ENCODE measurements at regions not wholly inside any gene's neighbourhood (a gene's known extent, or its start where the extent isn't known, plus 50 kb on each side); places are given as distances from the start of the nearest gene placed in this dataset.
"Not testable (repeated sequence)": the region's sequence is repeated elsewhere in the genome, so short reads cannot be mapped to it uniquely, and the experiment has no call there.

DNA sequence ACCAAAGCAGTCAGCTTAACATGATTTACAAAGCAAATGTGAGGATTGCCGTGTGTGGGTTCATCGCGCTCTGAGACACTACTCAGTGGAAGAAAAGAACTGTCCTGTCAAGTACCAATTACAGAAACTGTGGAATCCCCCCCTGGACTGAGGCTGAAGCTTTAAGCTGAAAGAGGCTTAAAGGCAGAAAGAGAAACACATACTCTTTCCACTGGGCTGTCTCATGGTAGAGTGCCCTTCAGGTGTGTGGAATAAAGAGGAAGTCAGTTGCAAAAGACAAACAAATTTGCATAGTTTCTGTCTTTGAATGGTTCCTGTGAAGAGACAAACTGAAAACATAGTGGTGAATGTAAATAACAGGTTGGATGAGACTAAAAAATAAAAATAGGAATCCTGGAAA, 560.4 kb upstream of the SYNCRIP start:
- no peak for DNase-seq

DNA sequence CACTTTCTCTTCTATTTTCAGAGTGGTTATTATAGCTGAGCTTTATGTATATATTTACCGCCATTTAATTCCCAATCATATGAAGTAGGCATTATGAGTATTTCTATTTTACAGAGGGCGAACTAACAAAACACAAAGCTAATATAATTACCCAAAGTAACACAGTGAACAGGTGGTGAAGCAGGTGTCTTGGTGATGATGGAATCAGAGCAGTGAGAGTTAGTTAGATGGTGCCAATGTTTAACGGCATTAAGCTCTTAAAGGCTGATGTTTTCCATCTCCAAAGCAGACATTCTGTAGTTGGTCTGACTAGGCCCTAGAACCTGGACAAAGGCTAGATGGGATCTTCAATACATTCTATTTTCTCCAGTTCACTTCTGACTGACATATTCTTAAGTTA, 551.1 kb upstream of the SYNCRIP start:
- no peak for DNase-seq

DNA sequence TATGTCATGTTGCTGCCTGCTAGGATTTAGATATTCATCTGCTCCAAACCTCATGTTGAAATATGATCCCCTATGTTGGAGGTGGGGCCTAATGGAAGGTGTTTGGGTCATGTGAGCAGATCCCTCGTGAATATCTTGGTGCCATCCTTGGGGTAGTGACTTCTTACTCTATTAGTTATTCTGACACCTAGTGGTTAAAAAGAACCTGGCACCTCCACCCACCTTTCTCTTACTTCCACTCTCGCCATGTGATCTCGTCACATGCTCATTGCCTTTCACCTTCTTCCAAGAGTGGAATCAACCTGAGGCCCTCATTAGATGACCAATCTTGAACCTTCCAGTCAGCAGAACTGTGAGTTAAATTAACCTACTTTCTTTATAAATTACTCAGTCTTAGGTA, 549.4 kb upstream of the SYNCRIP start:
- peak; percentile 13 for DNase-seq

GRCh38 chr6:86175149-86175548, 532.5 kb upstream of the SYNCRIP start:
- not testable (repeated sequence) for DNase-seq

- no peak for DNase-seq
Observed at GRCh38 chr6:86154852-86155251, 512.2 kb upstream of the SYNCRIP start.

- DNase-seq, result no peak
Observed at GRCh38 chr6:86153521-86153920, 510.8 kb upstream of the SYNCRIP start.

- DNase-seq, result no peak
Observed at GRCh38 chr6:86152546-86152945, 509.9 kb upstream of the SYNCRIP start.

DNA sequence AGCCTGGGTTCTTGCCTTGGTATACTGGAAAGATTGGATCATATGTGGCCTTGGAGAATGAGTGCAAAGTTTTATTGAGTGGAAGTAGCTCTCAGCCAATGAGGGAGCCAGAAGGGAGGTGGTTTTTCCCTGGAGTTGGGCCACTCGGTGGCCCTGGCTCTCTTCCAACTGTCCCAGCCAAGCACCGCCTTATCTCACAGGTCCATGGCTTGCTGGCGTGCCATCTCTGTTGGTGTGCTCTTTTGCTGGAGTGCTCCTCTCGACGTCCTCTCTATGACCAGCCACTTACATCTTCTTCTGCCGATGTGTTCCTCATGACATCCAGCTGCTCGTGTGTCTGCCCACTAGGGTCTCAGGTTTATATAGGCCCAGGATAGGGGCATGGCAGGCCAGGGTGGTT, 505.9 kb upstream of the SYNCRIP start:
- DNase-seq, result no peak

GRCh38 chr6:86147859-86148258, 505.2 kb upstream of the SYNCRIP start:
- DNase-seq, result no peak

DNA sequence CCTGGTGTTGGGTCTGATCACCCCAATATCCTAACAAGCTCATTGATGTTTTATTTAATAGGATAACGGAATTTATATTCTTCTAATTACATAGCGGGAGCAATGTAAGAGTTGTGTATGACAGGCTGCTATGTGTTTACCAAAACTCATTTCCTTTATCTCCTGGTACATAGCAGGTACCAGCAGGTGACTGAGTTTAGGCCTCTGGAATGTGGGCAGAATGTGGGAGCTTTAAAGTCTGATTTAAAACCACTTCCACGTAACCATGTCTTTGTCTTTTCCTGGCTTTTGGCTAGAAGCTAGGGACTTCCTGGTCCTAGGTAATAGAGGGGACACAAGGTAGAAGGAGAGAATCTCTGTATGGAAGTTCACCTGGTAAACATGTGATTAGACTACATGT, 504.6 kb upstream of the SYNCRIP start:
- no peak for DNase-seq

DNA sequence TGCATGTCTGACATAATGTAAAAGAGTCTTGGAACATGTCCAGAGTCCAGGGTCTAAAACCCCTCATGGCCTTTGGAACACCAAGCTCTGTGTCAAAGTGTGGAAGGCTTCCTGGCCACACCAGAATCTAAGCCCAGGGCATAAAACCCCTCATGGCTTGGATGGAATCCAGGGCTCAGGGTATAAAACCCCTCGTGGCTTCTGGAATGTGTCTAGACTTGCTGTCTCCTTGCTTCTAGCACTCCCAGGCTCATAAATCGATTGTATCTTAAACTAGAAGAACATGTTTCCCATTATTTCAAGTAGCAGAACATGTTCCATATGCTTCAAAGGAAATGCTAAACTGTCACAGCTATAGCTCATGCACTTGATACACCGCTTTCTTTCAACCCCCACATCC, 504.1 kb upstream of the SYNCRIP start:
- not testable (repeated sequence) for DNase-seq

DNA sequence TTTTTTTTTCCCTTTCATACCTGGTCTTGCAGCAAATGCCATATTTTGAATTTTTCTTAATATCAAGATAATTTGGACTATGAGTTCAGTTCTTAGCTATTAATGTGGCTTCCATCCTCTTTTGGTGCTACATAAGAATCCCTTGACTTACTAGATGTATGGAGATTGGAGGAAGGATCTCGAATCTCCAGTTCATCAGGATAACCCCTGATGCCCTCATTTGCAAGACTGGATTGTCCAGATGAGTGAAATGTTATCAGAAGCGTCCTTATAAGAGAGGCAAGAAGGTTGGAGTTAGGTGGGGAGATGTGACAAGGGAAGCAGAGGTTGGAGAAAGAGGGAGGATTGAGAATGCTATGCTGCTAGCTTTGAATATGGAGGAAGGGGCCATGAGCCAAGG, 499.6 kb upstream of the SYNCRIP start:
- no peak for DNase-seq

DNA sequence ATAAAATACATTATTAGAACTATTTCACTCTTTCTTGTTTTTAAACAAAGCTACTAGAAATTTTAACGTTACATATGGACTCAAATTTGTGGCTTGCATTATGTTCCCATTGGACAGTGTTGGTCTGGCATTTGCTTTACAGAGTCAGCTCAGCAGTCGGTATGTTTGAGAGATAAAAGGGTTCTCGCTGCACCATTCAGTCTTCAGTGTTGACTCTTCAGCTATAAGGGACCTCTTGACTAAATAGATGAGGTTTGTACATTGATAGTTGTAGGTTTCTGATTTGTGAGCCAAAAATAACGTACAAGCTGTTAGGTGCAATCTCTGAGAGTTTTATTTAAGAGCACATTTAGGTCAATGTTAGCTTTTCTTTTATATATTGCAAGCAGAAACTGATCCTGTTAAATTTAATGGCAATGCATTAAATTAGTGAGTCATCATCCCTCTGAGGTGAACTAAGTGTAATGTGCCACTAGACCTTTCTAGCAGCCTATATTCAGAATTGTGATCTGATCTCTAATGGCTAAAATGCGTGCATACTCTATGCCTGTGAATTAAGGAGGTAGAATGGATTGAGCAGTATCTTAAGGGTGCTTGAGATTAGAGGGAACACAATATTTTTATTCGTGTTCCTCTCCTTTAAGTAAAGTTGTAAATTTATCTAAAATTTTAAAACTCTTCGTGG, 485.6 kb upstream of the SYNCRIP start:
- DNase-seq, result no peak

DNA sequence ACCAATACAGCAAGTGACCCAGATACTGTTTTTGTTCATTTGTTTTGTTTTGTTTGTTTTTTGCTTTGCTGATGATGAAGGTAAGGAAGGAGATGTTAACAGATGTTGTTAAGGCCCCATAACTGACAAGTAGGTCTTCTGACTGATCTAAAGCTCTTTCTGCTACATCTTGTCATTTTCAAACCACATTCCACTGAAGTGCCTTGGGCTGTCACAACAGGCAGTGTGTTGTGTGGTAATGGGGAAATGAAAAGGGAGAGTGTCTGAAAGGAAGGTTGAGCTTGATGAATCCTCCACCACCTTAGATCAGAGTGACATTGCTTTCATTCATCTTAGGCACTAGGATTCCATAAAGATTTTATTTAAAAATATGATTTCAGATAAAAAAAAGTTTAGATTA, 479.4 kb upstream of the SYNCRIP start:
- no peak for DNase-seq

DNA sequence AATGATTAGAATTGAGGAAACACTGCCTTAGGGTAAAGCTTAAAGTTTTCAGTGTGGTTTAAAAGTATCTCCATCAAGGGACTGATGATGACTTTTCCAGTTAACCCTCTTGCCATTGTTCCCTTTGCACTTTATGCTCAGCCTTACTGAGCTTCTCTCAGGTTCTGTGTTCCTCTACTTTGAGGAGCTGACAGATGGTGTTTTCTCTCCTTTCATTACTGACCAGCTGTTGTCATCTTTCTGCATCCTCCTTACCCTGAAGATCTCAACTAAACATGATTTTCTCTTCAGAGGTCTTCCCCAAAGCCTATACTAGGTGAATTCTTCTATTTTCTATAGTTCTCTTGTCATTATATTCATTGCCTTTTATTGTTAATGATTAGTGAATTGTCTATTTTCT, 475.6 kb upstream of the SYNCRIP start:
- no peak for DNase-seq

DNA sequence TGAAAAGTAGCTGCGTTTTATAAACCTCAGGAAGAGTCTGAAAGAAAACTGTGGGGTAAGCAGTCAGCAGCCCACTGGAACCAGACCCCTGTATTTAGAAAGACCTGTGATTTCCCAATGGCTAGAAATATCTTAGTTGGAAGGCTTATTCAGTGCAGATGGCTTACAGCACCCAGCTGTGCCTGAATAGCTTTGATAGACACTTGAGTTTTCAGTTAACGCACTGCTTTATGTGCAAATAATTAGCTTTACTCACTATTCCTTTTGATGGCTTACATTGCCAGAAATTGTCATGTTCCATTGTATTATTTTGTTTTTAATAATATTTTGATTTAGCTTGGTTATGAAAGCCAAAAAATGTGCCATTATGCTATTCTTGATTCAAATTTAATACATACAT, 465.3 kb upstream of the SYNCRIP start:
- DNase-seq, result no peak

- no peak for DNase-seq
Observed at GRCh38 chr6:86087954-86088353, 445.3 kb upstream of the SYNCRIP start.

DNA sequence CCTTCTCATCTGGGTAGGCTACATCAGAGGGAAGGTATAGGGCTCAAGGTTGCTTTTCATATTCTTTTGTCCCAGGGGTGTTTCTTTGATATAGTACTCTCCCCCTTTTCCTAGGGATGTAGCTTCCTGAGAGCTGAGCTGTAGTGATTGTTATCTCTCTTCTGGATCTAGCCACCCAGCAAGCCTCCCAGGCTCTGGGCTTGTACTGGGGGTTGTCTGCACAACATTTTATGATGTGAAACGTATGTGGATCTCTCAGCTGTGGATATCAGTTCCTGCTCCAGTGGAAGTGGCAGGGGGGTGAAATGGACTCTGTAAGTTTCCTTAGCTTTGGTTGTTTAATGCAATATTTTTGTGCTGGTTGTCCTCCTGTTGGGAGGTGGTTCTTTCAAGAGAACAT, 437.3 kb upstream of the SYNCRIP start:
- DNase-seq, result no peak

GRCh38 chr6:86070151-86070550, 427.5 kb upstream of the SYNCRIP start:
- DNase-seq, result no peak

GRCh38 chr6:86065002-86065401, 422.3 kb upstream of the SYNCRIP start:
- not testable (repeated sequence) for DNase-seq

DNA sequence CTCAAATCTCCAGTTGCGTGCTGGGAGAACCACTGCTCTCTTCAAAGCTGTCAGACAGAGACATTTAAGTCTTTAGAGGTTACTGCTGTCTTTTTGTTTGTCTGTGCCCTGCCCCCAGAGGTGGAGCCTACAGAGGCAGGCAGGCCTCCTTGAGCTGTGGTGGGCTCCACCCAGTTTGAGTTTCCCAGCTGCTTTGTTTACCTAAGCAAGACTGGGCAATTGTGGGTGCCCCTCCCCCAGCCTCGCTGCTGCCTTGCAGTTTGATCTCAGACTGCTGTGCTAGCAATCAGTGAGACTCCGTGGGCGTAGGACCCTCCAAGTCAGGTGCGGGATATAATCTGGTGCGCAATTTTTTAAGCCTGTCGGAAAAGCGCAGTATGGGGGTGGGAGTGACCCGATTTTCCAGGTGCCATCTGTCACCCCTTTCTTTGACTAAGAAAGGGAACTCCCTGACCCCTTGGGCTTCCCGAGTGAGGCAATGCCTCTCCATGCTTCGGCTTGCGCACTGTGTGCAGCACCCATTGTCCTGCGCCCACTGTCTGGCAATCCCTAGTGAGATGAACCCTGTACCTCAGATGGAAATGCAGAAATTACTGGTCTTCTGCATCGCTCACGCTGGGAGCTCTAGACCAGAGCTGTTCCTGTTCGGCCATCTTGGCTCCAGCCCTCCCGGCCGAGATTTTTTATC, 414.8 kb upstream of the SYNCRIP start:
- DNase-seq, result not testable (repeated sequence)

GRCh38 chr6:86045038-86045437, 402.4 kb upstream of the SYNCRIP start:
- DNase-seq, result no peak

GRCh38 chr6:86042214-86042613, 399.5 kb upstream of the SYNCRIP start:
- DNase-seq, result no peak

- DNase-seq, result no peak
Observed at GRCh38 chr6:86031713-86032112, 389.0 kb upstream of the SYNCRIP start.

GRCh38 chr6:86030875-86031274, 388.2 kb upstream of the SYNCRIP start:
- DNase-seq, result no peak

All from NCI-H187 treated with DMSO at 0.1 percent for 48 hours (cell line).